HL-60 (cell line): ENCODE measurements at regions not wholly inside any gene's neighbourhood (a gene's known extent, or its start where the extent isn't known, plus 50 kb on each side); places are given as distances from the start of the nearest gene placed in this dataset.

Experiments
- CTCF ChIP-seq: IDR thresholded peaks from one replicate; pipeline ENCODE4 v1.5.1; 2011; ENCODE audit warnings: low read length, control low read depth, inconsistent platforms; ENCODE audit not compliant: insufficient read depth
- POLR2AphosphoS5 ChIP-seq: IDR thresholded peaks from 2 replicates; pipeline ENCODE4 v1.6.1; 2012; ENCODE audit warnings: low read depth
- REST ChIP-seq: IDR thresholded peaks from 2 replicates; pipeline ENCODE4 v1.6.1; 2012; ENCODE audit warnings: low read depth; ENCODE audit not compliant: insufficient replicate concordance
- SPI1 ChIP-seq: IDR thresholded peaks from 2 replicates; pipeline ENCODE4 v1.6.1; 2012; ENCODE audit warnings: low read depth, mild to moderate bottlenecking, borderline replicate concordance

- TF ChIP-seq REST (no peak), CTCF (no peak), SPI1 (no peak), POLR2AphosphoS5 (no peak)
Measured at GRCh38 chr3:146732325-146732724, 127.2 kb upstream of the PLSCR5 start.
